Spinal cord (tissue), 9 donors: ENCODE measurements at regions not wholly inside any gene's neighbourhood (a gene's known extent, or its start where the extent isn't known, plus 50 kb on each side); places are given as distances from the start of the nearest gene placed in this dataset.

Source experiments
- DNase-seq, 6 donors: peaks; one replicate each; pipeline versions ENCODE4 v3.0.0 to v3.0.0-alpha.2; 2013 to 2015; ENCODE audit warnings: low spot score in 6 of 6, low read depth in 4 of 6
- H3K27ac ChIP-seq: one replicate; pipeline ENCODE4 v1.5.1; 2013; ENCODE audit warnings: low read depth, low read length, control low read depth
- H3K27me3 ChIP-seq: one replicate; pipeline ENCODE4 v1.6.1; 2013; ENCODE audit warnings: low read length; ENCODE audit not compliant: control insufficient read depth, insufficient read depth
- H3K36me3 ChIP-seq: one replicate; pipeline ENCODE4 v1.6.1; 2013; ENCODE audit warnings: low read length; ENCODE audit not compliant: control insufficient read depth, insufficient read depth
- H3K4me1 ChIP-seq: one replicate; pipeline ENCODE4 v1.6.1; 2013; ENCODE audit warnings: low read length; ENCODE audit not compliant: control insufficient read depth, insufficient read depth
- H3K4me3 ChIP-seq: one replicate; pipeline ENCODE4 v1.5.1; 2013; ENCODE audit warnings: low read depth, low read length, control low read depth
- H3K9me3 ChIP-seq: one replicate; pipeline ENCODE4 v1.6.1; 2013; ENCODE audit warnings: low read length; ENCODE audit not compliant: control insufficient read depth, insufficient read depth
- WGBS: methylation state at CpG from one replicate; pipeline ENCODE4 v1.1.5; 2013; ENCODE audit warnings: missing lambda C conversion rate; ENCODE audit not compliant: insufficient coverage; 5-methylcytosine and 5-hydroxymethylcytosine counted together
- donor health status: healthy.

DNA sequence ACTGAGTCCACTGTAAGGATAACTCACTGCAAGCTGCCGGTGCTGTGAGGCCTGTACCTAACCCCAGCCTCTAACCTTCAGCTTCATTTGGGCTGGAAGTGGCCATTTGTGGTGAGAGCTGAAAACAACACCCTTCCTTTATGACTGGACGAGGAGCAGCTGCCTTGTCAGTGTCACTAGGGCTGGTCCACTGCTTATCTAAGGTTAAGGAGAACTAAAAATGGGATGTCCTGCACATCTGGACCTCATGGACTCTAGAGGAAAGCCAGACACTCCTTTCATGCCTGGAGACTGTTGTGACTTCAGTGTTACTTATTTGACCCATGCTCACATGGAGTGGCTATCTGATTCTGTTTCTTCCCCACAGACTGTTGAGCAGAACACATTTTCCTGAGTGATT is 139.9 kb downstream of the ZNF518B start:
- Histone ChIP-seq H3K36me3 (no peaks in the 10 kb centered on the region), H3K27ac (no peak overlapping the region), H3K27me3 (no peaks in the 10 kb centered on the region), H3K4me3 (no peak overlapping the region), H3K4me1 (no peaks in the 10 kb centered on the region), H3K9me3 (no peaks in the 10 kb centered on the region)
- DNase-seq, result no peak
- WGBS, result 80% methylated on average over 1 of the region's 2 CpGs

DNA sequence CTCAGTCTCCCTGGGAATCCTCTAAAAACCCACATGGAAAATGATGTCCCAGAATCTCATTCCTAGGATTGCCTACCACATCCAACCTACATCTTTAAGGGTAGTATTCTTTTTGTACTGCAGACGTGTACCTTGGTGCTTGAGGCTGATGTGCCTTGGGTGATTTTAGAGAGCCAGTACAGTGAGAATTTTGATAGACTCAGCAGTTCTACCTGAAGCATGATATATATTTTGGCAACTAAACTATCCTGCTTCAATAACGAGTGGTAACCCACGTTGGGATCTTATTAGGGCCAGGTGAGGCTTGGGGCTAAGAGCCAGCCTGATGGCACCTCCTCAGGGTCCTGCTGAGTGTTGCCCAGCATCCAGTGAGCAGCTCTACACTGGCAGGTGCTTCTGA is 140.4 kb downstream of the ZNF518B start:
- no peaks in the 10 kb centered on the region for H3K4me1 ChIP-seq
- no peaks in the 10 kb centered on the region for H3K27me3 ChIP-seq
- H3K27ac ChIP-seq, result no peak overlapping the region
- H3K9me3 ChIP-seq, result no peaks in the 10 kb centered on the region
- no peak overlapping the region for H3K4me3 ChIP-seq
- no peak for DNase-seq
- H3K36me3 ChIP-seq, result no peaks in the 10 kb centered on the region
- WGBS, result 83% methylated on average over 1 of the region's 3 CpGs

DNA sequence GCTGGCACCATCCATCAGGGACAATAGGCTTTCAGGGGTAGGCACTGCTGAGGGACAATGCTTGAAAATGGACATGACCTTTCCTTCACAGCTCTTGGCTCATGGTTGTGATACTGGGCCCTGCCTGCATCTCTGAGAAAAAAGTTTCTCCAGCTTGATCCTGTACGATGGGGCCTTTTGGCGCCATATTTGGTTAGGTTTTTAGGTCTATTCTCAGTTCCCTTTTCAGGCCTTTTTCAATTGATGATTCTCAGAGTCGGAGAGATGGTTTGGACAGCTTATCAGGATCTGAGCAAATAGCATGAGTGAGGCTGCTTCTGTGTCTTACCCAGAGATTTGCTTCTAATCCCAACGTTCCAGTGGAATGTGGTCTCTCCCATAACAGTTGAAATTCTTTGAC is 141.6 kb downstream of the ZNF518B start:
- H3K36me3 ChIP-seq, result no peaks in the 10 kb centered on the region
- WGBS, result 85% methylated on average over 4 of the region's 4 CpGs
- H3K4me3 ChIP-seq, result no peak overlapping the region
- no peaks in the 10 kb centered on the region for H3K27me3 ChIP-seq
- H3K27ac ChIP-seq, result no peak overlapping the region
- no peaks in the 10 kb centered on the region for H3K4me1 ChIP-seq
- no peak for DNase-seq
- no peaks in the 10 kb centered on the region for H3K9me3 ChIP-seq

DNA sequence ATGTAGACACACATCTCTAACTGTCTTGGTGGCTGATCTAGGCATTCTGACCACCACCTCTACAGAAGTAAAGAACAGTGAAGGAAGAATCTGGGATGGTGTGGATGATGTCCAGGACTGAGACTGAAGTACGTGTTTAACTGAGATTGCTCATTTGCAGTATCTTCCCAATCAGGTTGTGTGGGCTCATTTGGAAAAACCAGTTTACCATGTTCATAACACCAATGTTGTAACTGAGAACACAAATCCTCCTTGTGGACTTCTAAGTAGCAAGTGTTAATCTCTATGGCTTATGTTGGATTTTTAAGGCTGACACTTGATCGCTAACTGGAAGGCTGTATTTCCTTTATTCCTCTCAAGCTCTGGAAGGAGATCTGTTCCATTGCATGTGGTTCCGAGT is 144.7 kb downstream of the ZNF518B start:
- Histone ChIP-seq H3K9me3 (no peaks in the 10 kb centered on the region), H3K4me1 (no peaks in the 10 kb centered on the region), H3K27me3 (no peaks in the 10 kb centered on the region), H3K4me3 (no peak overlapping the region), H3K36me3 (no peaks in the 10 kb centered on the region), H3K27ac (no peak overlapping the region)
- no peak for DNase-seq
- WGBS, result 91% methylated on average over 2 of the region's 3 CpGs

DNA sequence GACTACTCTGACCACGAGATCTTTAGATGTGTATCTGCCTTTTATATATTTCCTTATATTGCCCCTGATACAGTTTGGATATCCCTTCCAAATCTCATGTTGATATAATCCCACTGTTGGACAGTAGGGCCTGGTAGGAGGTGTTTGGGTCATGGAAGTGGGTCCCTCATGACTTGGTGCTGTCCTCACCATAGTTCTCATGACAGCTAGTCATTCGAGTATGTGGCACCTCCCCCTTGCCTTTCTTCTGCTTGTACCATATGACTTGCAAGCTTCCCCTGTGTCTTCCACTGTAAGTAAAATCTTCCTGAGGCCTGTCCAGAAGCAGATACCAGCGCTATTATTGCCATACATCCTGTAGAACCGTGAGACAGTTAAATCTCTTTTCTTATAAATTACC is 145.3 kb downstream of the ZNF518B start:
- Histone ChIP-seq H3K36me3 (no peaks in the 10 kb centered on the region), H3K4me3 (no peak overlapping the region), H3K4me1 (no peaks in the 10 kb centered on the region), H3K27me3 (no peaks in the 10 kb centered on the region), H3K27ac (no peak overlapping the region), H3K9me3 (no peaks in the 10 kb centered on the region)
- WGBS, result 83% methylated on average over 1 of the region's 4 CpGs
- DNase-seq, result no peak

DNA sequence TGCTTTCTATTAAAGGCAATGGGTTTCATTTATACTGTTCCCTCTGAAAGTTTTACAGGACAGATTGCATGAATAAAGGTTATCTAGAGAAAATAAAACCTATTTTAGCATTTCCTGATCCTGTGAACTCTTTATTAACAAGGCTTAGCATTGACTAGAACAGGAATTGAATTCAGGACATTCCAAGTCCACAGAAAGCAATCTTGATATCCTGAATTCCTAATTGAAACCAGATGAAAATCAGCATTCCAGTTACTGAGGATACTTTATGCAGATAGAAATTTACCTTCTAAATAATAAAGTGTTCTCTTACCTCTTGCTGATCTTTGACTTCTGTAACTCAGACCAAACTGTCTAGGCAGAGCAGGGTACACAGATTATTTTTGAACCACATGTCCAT is 151.4 kb downstream of the ZNF518B start:
- no peak overlapping the region for H3K27ac ChIP-seq
- H3K36me3 ChIP-seq, result no peaks in the 10 kb centered on the region
- DNase-seq, result no peak
- no peaks in the 10 kb centered on the region for H3K27me3 ChIP-seq
- H3K9me3 ChIP-seq, result no peaks in the 10 kb centered on the region
- H3K4me1 ChIP-seq, result no peaks in the 10 kb centered on the region
- no peak overlapping the region for H3K4me3 ChIP-seq

DNA sequence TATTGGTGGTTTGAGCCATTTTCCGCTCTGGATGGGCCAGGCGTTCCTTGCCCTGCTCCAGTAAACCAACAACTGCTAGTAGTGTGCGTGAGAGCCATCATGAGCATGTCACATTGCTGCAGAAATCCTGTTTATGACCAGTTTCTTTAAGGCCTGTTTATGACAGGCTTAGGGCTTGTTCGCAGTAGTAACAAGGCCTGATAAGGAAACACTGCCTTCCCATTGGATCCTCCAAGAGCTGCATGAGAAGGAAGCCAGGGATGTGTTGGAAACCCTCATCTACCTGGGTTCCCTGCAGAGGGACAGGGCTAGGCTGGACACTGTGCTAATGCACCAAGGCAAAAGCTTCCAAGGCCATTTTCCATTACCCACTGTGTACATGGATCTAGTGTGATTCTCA is 153.9 kb downstream of the ZNF518B start:
- H3K27me3 ChIP-seq, result no peaks in the 10 kb centered on the region
- no peak overlapping the region for H3K27ac ChIP-seq
- no peaks in the 10 kb centered on the region for H3K36me3 ChIP-seq
- no peaks in the 10 kb centered on the region for H3K4me1 ChIP-seq
- 93% methylated on average over 4 of the region's 4 CpGs for WGBS
- DNase-seq, result no peak
- no peak overlapping the region for H3K4me3 ChIP-seq
- H3K9me3 ChIP-seq, result no peaks in the 10 kb centered on the region

DNA sequence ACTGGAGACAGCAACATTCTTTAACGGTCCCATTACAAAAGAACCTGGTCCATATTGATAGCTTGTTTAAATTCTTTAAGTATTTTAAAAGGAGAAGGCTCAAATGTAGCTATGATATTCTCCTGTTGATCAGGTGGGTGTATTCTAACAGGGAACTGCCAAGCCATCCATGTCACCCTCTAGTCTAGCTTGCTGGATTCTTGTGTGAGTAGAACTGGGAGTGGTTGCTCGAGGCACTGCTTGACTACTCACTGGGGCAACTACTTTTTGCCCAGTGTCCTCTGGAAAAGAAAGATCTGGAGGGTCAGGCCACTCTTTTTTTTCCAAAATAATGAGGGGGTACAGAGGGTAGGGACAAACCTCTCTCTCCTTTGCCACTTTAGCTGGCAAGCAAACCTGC is 155.1 kb downstream of the ZNF518B start:
- Histone ChIP-seq H3K4me3 (no peak overlapping the region), H3K9me3 (no peaks in the 10 kb centered on the region), H3K4me1 (peaks cover under 1% of the 10 kb centered on the region), H3K36me3 (no peaks in the 10 kb centered on the region), H3K27ac (no peak overlapping the region), H3K27me3 (no peaks in the 10 kb centered on the region)
- WGBS, result no CpG with 5 or more reads among the region's 2 CpGs
- no peak for DNase-seq

DNA sequence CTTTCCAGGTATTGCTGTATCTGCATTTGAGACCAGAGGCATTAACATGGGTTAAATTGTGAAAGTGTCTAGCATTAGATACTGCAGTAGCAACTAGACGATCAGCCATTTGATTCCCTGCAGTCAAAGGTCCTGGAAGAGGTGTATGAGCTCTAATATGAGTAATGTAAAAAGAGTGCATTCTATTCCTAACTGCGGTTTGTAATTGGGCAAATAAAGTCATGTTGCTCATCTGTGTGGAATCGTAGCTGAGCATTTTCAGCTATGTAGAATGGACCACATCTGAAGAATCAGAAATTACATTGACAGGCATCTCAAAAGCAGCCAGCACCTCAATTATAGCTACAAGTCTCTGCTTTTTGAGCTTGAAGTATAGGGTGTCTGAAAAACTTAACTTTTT is 157.6 kb downstream of the ZNF518B start:
- no peaks in the 10 kb centered on the region for H3K36me3 ChIP-seq
- H3K4me1 ChIP-seq, result peaks cover 11% of the 10 kb centered on the region
- H3K4me3 ChIP-seq, result no peak overlapping the region
- no peak overlapping the region for H3K27ac ChIP-seq
- WGBS, result 25% methylated on average over 1 of the region's 3 CpGs
- no peaks in the 10 kb centered on the region for H3K27me3 ChIP-seq
- no peak for DNase-seq
- H3K9me3 ChIP-seq, result no peaks in the 10 kb centered on the region

DNA sequence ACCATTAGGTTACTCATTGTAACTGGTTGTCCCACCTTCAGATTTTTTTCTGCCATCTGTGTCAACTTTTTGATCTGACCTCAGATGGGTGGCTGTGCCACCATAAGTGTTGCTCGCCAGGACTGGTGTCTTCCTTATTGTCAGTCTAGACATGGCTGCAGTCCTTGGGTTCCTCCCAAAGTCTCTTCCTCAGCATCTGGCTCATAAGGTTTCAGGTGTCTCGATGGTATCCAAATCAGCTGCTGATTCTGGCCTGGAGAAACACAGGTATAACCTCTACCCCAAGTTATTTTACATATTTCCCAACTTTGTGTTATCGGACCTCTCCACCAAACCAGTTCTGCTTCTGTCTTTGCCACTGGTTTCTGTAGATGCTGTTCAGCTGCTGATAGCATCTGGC is 158.5 kb downstream of the ZNF518B start:
- no peak overlapping the region for H3K27ac ChIP-seq
- H3K9me3 ChIP-seq, result no peaks in the 10 kb centered on the region
- 97% methylated on average over 2 of the region's 3 CpGs for WGBS
- no peak for DNase-seq
- H3K4me1 ChIP-seq, result peaks cover 11% of the 10 kb centered on the region
- H3K36me3 ChIP-seq, result no peaks in the 10 kb centered on the region
- no peak overlapping the region for H3K4me3 ChIP-seq
- no peaks in the 10 kb centered on the region for H3K27me3 ChIP-seq
